Lower leg skin (tissue), 3 donors: ENCODE measurements at regions not wholly inside any gene's neighbourhood (a gene's known extent, or its start where the extent isn't known, plus 50 kb on each side); places are given as distances from the start of the nearest gene placed in this dataset.

Experiments
- POLR2A ChIP-seq, 2 donors: fragments of 450-650 bp; IDR thresholded peaks; one replicate each; pipeline ENCODE4 v1.6.1; 2016 to 2017; ENCODE audit warnings: antibody characterized with exemption in 2 of 2, mild to moderate bottlenecking in 1 of 2, moderate library complexity in 1 of 2
- TF ChIP-seq, protein P1 (sequence below), 3 donors: fragments of 450-650 bp; IDR thresholded peaks; one replicate each; pipeline ENCODE4 v1.5.1; 2016; ENCODE audit warnings: antibody characterized with exemption in 3 of 3, mild to moderate bottlenecking in 3 of 3, moderate library complexity in 2 of 3

GRCh38 chr7:15784694-15785030 is 98.2 kb upstream of the MEOX2 start:
- TF ChIP-seq, protein P1, sequence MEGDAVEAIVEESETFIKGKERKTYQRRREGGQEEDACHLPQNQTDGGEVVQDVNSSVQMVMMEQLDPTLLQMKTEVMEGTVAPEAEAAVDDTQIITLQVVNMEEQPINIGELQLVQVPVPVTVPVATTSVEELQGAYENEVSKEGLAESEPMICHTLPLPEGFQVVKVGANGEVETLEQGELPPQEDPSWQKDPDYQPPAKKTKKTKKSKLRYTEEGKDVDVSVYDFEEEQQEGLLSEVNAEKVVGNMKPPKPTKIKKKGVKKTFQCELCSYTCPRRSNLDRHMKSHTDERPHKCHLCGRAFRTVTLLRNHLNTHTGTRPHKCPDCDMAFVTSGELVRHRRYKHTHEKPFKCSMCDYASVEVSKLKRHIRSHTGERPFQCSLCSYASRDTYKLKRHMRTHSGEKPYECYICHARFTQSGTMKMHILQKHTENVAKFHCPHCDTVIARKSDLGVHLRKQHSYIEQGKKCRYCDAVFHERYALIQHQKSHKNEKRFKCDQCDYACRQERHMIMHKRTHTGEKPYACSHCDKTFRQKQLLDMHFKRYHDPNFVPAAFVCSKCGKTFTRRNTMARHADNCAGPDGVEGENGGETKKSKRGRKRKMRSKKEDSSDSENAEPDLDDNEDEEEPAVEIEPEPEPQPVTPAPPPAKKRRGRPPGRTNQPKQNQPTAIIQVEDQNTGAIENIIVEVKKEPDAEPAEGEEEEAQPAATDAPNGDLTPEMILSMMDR (IDR thresholded peaks at IDR 0.05) = no peak
- TF ChIP-seq POLR2A (IDR thresholded peaks at IDR 0.05) = no peak
